IgD-negative memory B cell (primary cell): ENCODE measurements at regions not wholly inside any gene's neighbourhood (a gene's known extent, or its start where the extent isn't known, plus 50 kb on each side); places are given as distances from the start of the nearest gene placed in this dataset.
A peak's percentile ranks its signal among the peaks of the same experiment; 100 is the strongest.

Source experiments
- H3K27ac Mint-ChIP-seq, 3 donors: one replicate each; pipeline ENCODE4 v1.8.0; 2020 to 2022; ENCODE audit warnings: mild to moderate bottlenecking in 3 of 3, mixed read lengths in 3 of 3, moderate library complexity in 1 of 3
- H3K27me3 Mint-ChIP-seq: one replicate; pipeline ENCODE4 v1.8.0; 2021; ENCODE audit warnings: mixed read lengths
- H3K36me3 Mint-ChIP-seq: one replicate; pipeline ENCODE4 v1.8.0; 2020; ENCODE audit warnings: mild to moderate bottlenecking, mixed read lengths
- H3K4me1 Mint-ChIP-seq, 3 donors: one replicate each; pipeline ENCODE4 v1.8.0; 2020 to 2022; ENCODE audit warnings: mixed read lengths in 3 of 3, mild to moderate bottlenecking in 1 of 3
- H3K4me3 Mint-ChIP-seq, 4 donors: one replicate each; pipeline ENCODE4 v1.8.0; 2020 to 2022; ENCODE audit warnings: mild to moderate bottlenecking in 4 of 4, mixed read lengths in 4 of 4, moderate library complexity in 3 of 4
- H3K9me3 Mint-ChIP-seq, 3 donors: one replicate each; pipeline ENCODE4 v1.8.0; 2020 to 2021; ENCODE audit warnings: mixed read lengths in 3 of 3, mild to moderate bottlenecking in 1 of 3

GRCh38 chr2:164066095-164066494, 330.3 kb upstream of the FIGN start:
- H3K27ac Mint-ChIP-seq, result no peak overlapping the region
- H3K4me3 Mint-ChIP-seq, result no peak overlapping the region
- H3K27me3 Mint-ChIP-seq, result no peaks in the 10 kb centered on the region
- H3K9me3 Mint-ChIP-seq, result no peaks in the 10 kb centered on the region
- no peaks in the 10 kb centered on the region for H3K4me1 Mint-ChIP-seq
- no peaks in the 10 kb centered on the region for H3K36me3 Mint-ChIP-seq

GRCh38 chr2:164065038-164065437, 329.2 kb upstream of the FIGN start:
- Mint-ChIP-seq H3K27ac (no peak overlapping the region), H3K27me3 (no peaks in the 10 kb centered on the region), H3K9me3 (no peaks in the 10 kb centered on the region), H3K36me3 (no peaks in the 10 kb centered on the region), H3K4me3 (no peak overlapping the region), H3K4me1 (no peaks in the 10 kb centered on the region)

- Mint-ChIP-seq H3K36me3 (no peaks in the 10 kb centered on the region), H3K9me3 (no peaks in the 10 kb centered on the region), H3K4me3 (no peak overlapping the region), H3K27ac (no peak overlapping the region), H3K4me1 (no peaks in the 10 kb centered on the region), H3K27me3 (no peaks in the 10 kb centered on the region)
Measured at GRCh38 chr2:164061129-164061746, 325.4 kb upstream of the FIGN start.

GRCh38 chr2:164060031-164060430, 324.2 kb upstream of the FIGN start:
- Mint-ChIP-seq H3K4me3 (no peak overlapping the region), H3K9me3 (no peaks in the 10 kb centered on the region), H3K27ac (no peak overlapping the region), H3K4me1 (no peaks in the 10 kb centered on the region), H3K36me3 (no peaks in the 10 kb centered on the region), H3K27me3 (no peaks in the 10 kb centered on the region)

GRCh38 chr2:164055623-164056022, 319.8 kb upstream of the FIGN start:
- H3K9me3 Mint-ChIP-seq, result no peaks in the 10 kb centered on the region
- no peak overlapping the region for H3K27ac Mint-ChIP-seq
- no peak overlapping the region for H3K4me3 Mint-ChIP-seq
- H3K4me1 Mint-ChIP-seq, result no peaks in the 10 kb centered on the region
- H3K27me3 Mint-ChIP-seq, result no peaks in the 10 kb centered on the region
- no peaks in the 10 kb centered on the region for H3K36me3 Mint-ChIP-seq

GRCh38 chr2:164054651-164055050, 318.8 kb upstream of the FIGN start:
- Mint-ChIP-seq H3K9me3 (no peaks in the 10 kb centered on the region), H3K27me3 (no peaks in the 10 kb centered on the region), H3K4me1 (no peaks in the 10 kb centered on the region), H3K4me3 (no peak overlapping the region), H3K27ac (peak overlapping the region in 1 of 3 donors; percentile 45), H3K36me3 (no peaks in the 10 kb centered on the region)

- Mint-ChIP-seq H3K36me3 (no peaks in the 10 kb centered on the region), H3K4me1 (no peaks in the 10 kb centered on the region), H3K27ac (no peak overlapping the region), H3K27me3 (no peaks in the 10 kb centered on the region), H3K9me3 (peaks cover 0 to 7% (median 2%) of the 10 kb centered on the region in 3 donors), H3K4me3 (no peak overlapping the region)
Measured at GRCh38 chr2:164053021-164053420, 317.2 kb upstream of the FIGN start.

GRCh38 chr2:164052006-164052405, 316.2 kb upstream of the FIGN start:
- no peaks in the 10 kb centered on the region for H3K36me3 Mint-ChIP-seq
- no peaks in the 10 kb centered on the region for H3K27me3 Mint-ChIP-seq

GRCh38 chr2:164048729-164049128, 312.9 kb upstream of the FIGN start:
- Mint-ChIP-seq H3K4me1 (no peaks in the 10 kb centered on the region), H3K4me3 (no peak overlapping the region), H3K27me3 (no peaks in the 10 kb centered on the region), H3K36me3 (no peaks in the 10 kb centered on the region), H3K9me3 (peaks cover 0 to 7% (median 2%) of the 10 kb centered on the region in 3 donors), H3K27ac (no peak overlapping the region)

More at GRCh38 chr2:164052006-164052405, 316.2 kb upstream of the FIGN start:
- no peaks in the 10 kb centered on the region for H3K4me1 Mint-ChIP-seq
- no peak overlapping the region for H3K4me3 Mint-ChIP-seq
- peaks cover 0 to 7% (median 2%) of the 10 kb centered on the region in 3 donors for H3K9me3 Mint-ChIP-seq
- H3K27ac Mint-ChIP-seq, result no peak overlapping the region

- Mint-ChIP-seq H3K4me3 (no peak overlapping the region), H3K36me3 (no peaks in the 10 kb centered on the region), H3K27me3 (no peaks in the 10 kb centered on the region), H3K27ac (no peak overlapping the region), H3K4me1 (no peaks in the 10 kb centered on the region), H3K9me3 (peaks cover 2 to 7% (median 6%) of the 10 kb centered on the region in 3 donors)
Measured at GRCh38 chr2:164046040-164046439, 310.2 kb upstream of the FIGN start.

- Mint-ChIP-seq H3K9me3 (peaks cover 2 to 12% (median 7%) of the 10 kb centered on the region in 3 donors), H3K27ac (no peak overlapping the region), H3K4me3 (no peak overlapping the region), H3K4me1 (no peaks in the 10 kb centered on the region), H3K36me3 (no peaks in the 10 kb centered on the region), H3K27me3 (no peaks in the 10 kb centered on the region)
Measured at GRCh38 chr2:164044622-164045021, 308.8 kb upstream of the FIGN start.

GRCh38 chr2:164039270-164039669, 303.5 kb upstream of the FIGN start:
- Mint-ChIP-seq H3K4me3 (no peak overlapping the region), H3K9me3 (peaks cover 0 to 12% (median 4%) of the 10 kb centered on the region in 3 donors), H3K36me3 (no peaks in the 10 kb centered on the region), H3K4me1 (no peaks in the 10 kb centered on the region), H3K27ac (no peak overlapping the region), H3K27me3 (no peaks in the 10 kb centered on the region)

- H3K36me3 Mint-ChIP-seq, result no peaks in the 10 kb centered on the region
- H3K27ac Mint-ChIP-seq, result no peak overlapping the region
- H3K27me3 Mint-ChIP-seq, result no peaks in the 10 kb centered on the region
- H3K4me1 Mint-ChIP-seq, result no peaks in the 10 kb centered on the region
- H3K9me3 Mint-ChIP-seq, result peaks cover 0 to 6% (median 2%) of the 10 kb centered on the region in 3 donors
- no peak overlapping the region for H3K4me3 Mint-ChIP-seq
Measured at GRCh38 chr2:164032995-164033394, 297.2 kb upstream of the FIGN start.

- H3K36me3 Mint-ChIP-seq, result no peaks in the 10 kb centered on the region
Measured at GRCh38 chr2:164030623-164031022, 294.8 kb upstream of the FIGN start.

GRCh38 chr2:164028814-164029534, 293.2 kb upstream of the FIGN start:
- Mint-ChIP-seq H3K4me1 (no peaks in the 10 kb centered on the region), H3K27ac (no peak overlapping the region), H3K9me3 (peaks cover 0 to 9% (median 1%) of the 10 kb centered on the region in 3 donors), H3K36me3 (no peaks in the 10 kb centered on the region), H3K27me3 (no peaks in the 10 kb centered on the region), H3K4me3 (no peak overlapping the region)

More at GRCh38 chr2:164030623-164031022, 294.8 kb upstream of the FIGN start:
- peaks cover 0 to 9% (median 1%) of the 10 kb centered on the region in 3 donors for H3K9me3 Mint-ChIP-seq
- H3K27me3 Mint-ChIP-seq, result no peaks in the 10 kb centered on the region
- H3K27ac Mint-ChIP-seq, result no peak overlapping the region
- H3K4me3 Mint-ChIP-seq, result no peak overlapping the region
- H3K4me1 Mint-ChIP-seq, result no peaks in the 10 kb centered on the region

GRCh38 chr2:164024396-164024795, 288.6 kb upstream of the FIGN start:
- Mint-ChIP-seq H3K27me3 (no peaks in the 10 kb centered on the region), H3K27ac (no peak overlapping the region), H3K9me3 (peaks cover 0 to 4% (median 1%) of the 10 kb centered on the region in 3 donors), H3K36me3 (no peaks in the 10 kb centered on the region), H3K4me3 (no peak overlapping the region), H3K4me1 (no peaks in the 10 kb centered on the region)
